ENCODE measurements at regions not wholly inside any gene's neighbourhood (a gene's known extent, or its start where the extent isn't known, plus 50 kb on each side); places are given as distances from the start of the nearest gene placed in this dataset.
"Not testable (repeated sequence)": the region's sequence is repeated elsewhere in the genome, so short reads cannot be mapped to it uniquely, and the experiment has no call there.

- DNase-seq: no peak
Observed at GRCh38 chr1:201639826-201640225, 100.9 kb downstream of the NAV1 start.

- no peak for DNase-seq
Observed at GRCh38 chr1:201640624-201641023, 101.7 kb downstream of the NAV1 start.

GRCh38 chr1:201641524-201642253 is 102.8 kb downstream of the NAV1 start:
- no peak for DNase-seq

- DNase-seq: no peak
Observed at GRCh38 chr1:201643835-201644104, 104.8 kb downstream of the NAV1 start.

- DNase-seq: no peak
Observed at GRCh38 chr1:201644197-201644596, 105.3 kb downstream of the NAV1 start.

- not testable (repeated sequence) for DNase-seq
Observed at GRCh38 chr1:201645000-201645399, 106.1 kb downstream of the NAV1 start.

- DNase-seq: no peak
Observed at GRCh38 chr1:201645956-201646355, 107.0 kb downstream of the NAV1 start.

- no peak for DNase-seq
Observed at GRCh38 chr1:201646411-201647022, 107.6 kb downstream of the NAV1 start.

- DNase-seq: no peak
Observed at GRCh38 chr1:201647094-201647493, 108.2 kb downstream of the NAV1 start.

GRCh38 chr1:201647722-201648065 is 108.8 kb downstream of the NAV1 start:
- no peak for DNase-seq

GRCh38 chr1:201648066-201648906 is 109.4 kb downstream of the NAV1 start:
- no peak for DNase-seq

- DNase-seq: no peak
Observed at GRCh38 chr1:201648907-201649721, 110.2 kb downstream of the NAV1 start.

- DNase-seq: no peak
Observed at GRCh38 chr1:201649761-201650622, 111.1 kb downstream of the NAV1 start.

- no peak for DNase-seq
Observed at GRCh38 chr1:201650623-201650933, 111.7 kb downstream of the NAV1 start.

- no peak for DNase-seq
Observed at GRCh38 chr1:201652181-201652580, 113.3 kb downstream of the NAV1 start.

GRCh38 chr1:201653233-201653632 is 114.3 kb downstream of the NAV1 start:
- DNase-seq: no peak

- no peak for DNase-seq
Observed at GRCh38 chr1:201653883-201654282, 115.0 kb downstream of the NAV1 start.

- DNase-seq: no peak
Observed at GRCh38 chr1:201655243-201655642, 116.3 kb downstream of the NAV1 start.

GRCh38 chr1:201655910-201656309 is 117.0 kb downstream of the NAV1 start:
- DNase-seq: no peak

- DNase-seq: no peak
Observed at GRCh38 chr1:201656311-201657032, 117.5 kb downstream of the NAV1 start.

- DNase-seq: no peak
Observed at GRCh38 chr1:201659572-201659971, 120.6 kb downstream of the NAV1 start.
